ENCODE measurements at regions not wholly inside any gene's neighbourhood (a gene's known extent, or its start where the extent isn't known, plus 50 kb on each side); places are given as distances from the start of the nearest gene placed in this dataset.

DNA sequence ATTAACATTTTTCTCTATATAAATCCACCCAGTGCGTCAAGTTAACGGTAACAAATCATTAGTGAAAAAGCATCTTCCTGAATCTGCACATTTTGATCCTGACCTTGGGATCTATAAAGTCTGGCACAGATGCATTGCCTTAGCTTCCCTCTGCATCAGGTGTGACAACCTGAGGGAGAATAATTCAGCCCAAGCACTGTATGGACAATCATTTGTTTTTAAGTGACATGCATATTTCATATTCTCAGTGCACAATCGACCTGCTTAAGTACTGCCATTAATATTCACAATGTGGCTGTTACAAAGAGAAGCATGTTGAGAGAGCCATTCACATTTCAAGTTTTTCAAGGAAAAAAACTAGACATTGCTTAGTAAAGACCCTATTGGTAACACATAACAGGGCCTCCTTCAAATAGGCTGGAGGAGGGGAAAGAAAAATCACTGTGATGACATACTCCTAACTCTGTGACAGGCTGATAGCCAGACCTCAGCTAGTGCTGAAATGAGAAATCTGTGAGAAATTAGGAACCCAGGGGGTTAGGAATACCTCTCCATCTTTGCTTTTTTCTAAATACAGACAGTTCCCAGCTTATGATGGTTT is 505.3 kb upstream of the CDH5 start:
- CTCF ChIA-PET, result no interaction called here
- DNase-seq (ENCODE audit: extremely low spot score), result no peak
- POLR2A ChIA-PET, result no interaction called here
- TF ChIP-seq ELF4 (IDR thresholded peaks at IDR 0.05) (no peak), CTBP1 (IDR thresholded peaks at IDR 0.05; ENCODE audit: borderline replicate concordance) (no peak), FOXA1 (IDR thresholded peaks at IDR 0.05) (no peak), FOXK2 (IDR thresholded peaks at IDR 0.05) (no peak), LEF1 (IDR thresholded peaks at IDR 0.05; ENCODE audit: borderline replicate concordance) (no peak), BHLHE40 (IDR thresholded peaks at IDR 0.05; ENCODE audit: borderline replicate concordance) (no peak), HDGF (IDR thresholded peaks at IDR 0.05; ENCODE audit: borderline replicate concordance) (no peak), ZNF384 (IDR thresholded peaks at IDR 0.05) (no peak), NFRKB (IDR thresholded peaks at IDR 0.05) (no peak), TARDBP (IDR thresholded peaks at IDR 0.05) (no peak), SP1 (IDR thresholded peaks at IDR 0.05) (no peak), FOXM1 (IDR thresholded peaks at IDR 0.05; ENCODE audit: borderline replicate concordance) (no peak), ARNT (IDR thresholded peaks at IDR 0.05) (no peak), SUZ12 (IDR thresholded peaks at IDR 0.05) (no peak), L3MBTL2 (conservative IDR thresholded peaks at IDR 0.05) (no peak)
- TF ChIP-seq, protein P1, sequence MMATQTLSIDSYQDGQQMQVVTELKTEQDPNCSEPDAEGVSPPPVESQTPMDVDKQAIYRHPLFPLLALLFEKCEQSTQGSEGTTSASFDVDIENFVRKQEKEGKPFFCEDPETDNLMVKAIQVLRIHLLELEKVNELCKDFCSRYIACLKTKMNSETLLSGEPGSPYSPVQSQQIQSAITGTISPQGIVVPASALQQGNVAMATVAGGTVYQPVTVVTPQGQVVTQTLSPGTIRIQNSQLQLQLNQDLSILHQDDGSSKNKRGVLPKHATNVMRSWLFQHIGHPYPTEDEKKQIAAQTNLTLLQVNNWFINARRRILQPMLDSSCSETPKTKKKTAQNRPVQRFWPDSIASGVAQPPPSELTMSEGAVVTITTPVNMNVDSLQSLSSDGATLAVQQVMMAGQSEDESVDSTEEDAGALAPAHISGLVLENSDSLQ (IDR thresholded peaks at IDR 0.05), result no peak

GRCh38 chr16:65855171-65856145 is 511.0 kb upstream of the CDH5 start:
- POLR2A ChIA-PET, result no interaction called here
- TF ChIP-seq, protein P1 (IDR thresholded peaks at IDR 0.05), result no peak
- CTCF ChIA-PET, result no interaction called here

GRCh38 chr16:65846210-65846602 is 520.3 kb upstream of the CDH5 start:
- CTCF ChIA-PET, result no interaction called here
- POLR2A ChIA-PET, result no interaction called here
- TF ChIP-seq LEF1 (IDR thresholded peaks at IDR 0.05; ENCODE audit: borderline replicate concordance), result no peak
- TF ChIP-seq ZNF384 (IDR thresholded peaks at IDR 0.05), result no peak
- no peak for DNase-seq (ENCODE audit: extremely low spot score)

More at GRCh38 chr16:65855171-65856145, 511.0 kb upstream of the CDH5 start:
- no peak for DNase-seq (ENCODE audit: extremely low spot score)

DNA sequence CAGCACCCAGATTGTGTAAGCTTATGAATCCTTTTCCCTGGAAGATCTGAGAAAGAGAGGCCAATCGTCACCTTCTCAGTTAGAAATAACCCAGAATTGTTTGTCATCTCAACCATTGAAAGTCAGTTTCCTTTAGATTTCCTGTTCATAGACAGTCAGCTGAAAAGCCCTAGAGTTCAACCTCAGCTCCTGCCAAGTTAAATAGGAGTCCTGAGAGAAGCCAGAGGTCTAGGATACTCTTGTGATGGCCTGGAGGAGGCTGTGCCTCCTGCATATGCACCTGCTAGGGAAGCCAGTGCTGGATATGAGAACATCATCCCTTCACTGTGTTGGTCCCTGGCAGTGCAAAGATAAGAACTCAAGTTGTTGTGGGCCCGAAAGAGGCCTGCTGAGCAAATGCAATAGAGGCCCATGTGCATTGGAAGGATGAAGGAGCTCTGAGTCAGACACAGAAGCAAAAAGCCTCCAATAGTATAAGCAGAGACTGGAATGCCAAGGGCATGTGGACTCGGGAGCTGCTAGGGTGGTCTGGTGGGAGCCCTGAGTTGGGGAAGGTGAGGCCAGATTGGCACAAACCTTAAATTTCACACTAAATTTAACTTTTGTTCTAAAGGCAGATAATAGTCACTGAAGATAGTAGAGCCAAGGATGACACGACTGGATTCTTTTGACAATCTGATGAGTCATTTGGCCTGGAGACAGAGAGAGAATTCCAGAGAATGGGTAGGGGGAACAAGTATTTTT is 520.9 kb upstream of the CDH5 start:
- DNase-seq (ENCODE audit: extremely low spot score), result no peak
- TF ChIP-seq FOXK2 (IDR thresholded peaks at IDR 0.05) (no peak), CTBP1 (IDR thresholded peaks at IDR 0.05; ENCODE audit: borderline replicate concordance) (no peak), FOXM1 (IDR thresholded peaks at IDR 0.05; ENCODE audit: borderline replicate concordance) (no peak), TARDBP (IDR thresholded peaks at IDR 0.05) (no peak), ARNT (IDR thresholded peaks at IDR 0.05) (no peak), NFRKB (IDR thresholded peaks at IDR 0.05) (no peak), LEF1 (IDR thresholded peaks at IDR 0.05; ENCODE audit: borderline replicate concordance) (no peak), BHLHE40 (IDR thresholded peaks at IDR 0.05; ENCODE audit: borderline replicate concordance) (no peak), L3MBTL2 (conservative IDR thresholded peaks at IDR 0.05) (no peak), ELF4 (IDR thresholded peaks at IDR 0.05) (no peak), FOXA1 (IDR thresholded peaks at IDR 0.05) (no peak), HDGF (IDR thresholded peaks at IDR 0.05; ENCODE audit: borderline replicate concordance) (no peak)
- ChIA-PET POLR2A (no interaction called here), CTCF (no interaction called here)

- no peak for DNase-seq (ENCODE audit: extremely low spot score)
- TF ChIP-seq CTBP1 (IDR thresholded peaks at IDR 0.05; ENCODE audit: borderline replicate concordance) (no peak), ARNT (IDR thresholded peaks at IDR 0.05) (no peak), NFRKB (IDR thresholded peaks at IDR 0.05) (no peak), BHLHE40 (IDR thresholded peaks at IDR 0.05; ENCODE audit: borderline replicate concordance) (no peak), SUZ12 (IDR thresholded peaks at IDR 0.05) (no peak), SP1 (IDR thresholded peaks at IDR 0.05) (no peak), FOXA1 (IDR thresholded peaks at IDR 0.05) (no peak), LEF1 (IDR thresholded peaks at IDR 0.05; ENCODE audit: borderline replicate concordance) (no peak), ZNF384 (IDR thresholded peaks at IDR 0.05) (no peak), HDGF (IDR thresholded peaks at IDR 0.05; ENCODE audit: borderline replicate concordance) (no peak)
- TF ChIP-seq, protein P1 (IDR thresholded peaks at IDR 0.05), result no peak
- CTCF ChIA-PET, result no interaction called here
- POLR2A ChIA-PET, result no interaction called here
Measured at GRCh38 chr16:65843941-65844340, 522.5 kb upstream of the CDH5 start.

- ChIA-PET POLR2A (no interaction called here), CTCF (no interaction called here)
- TF ChIP-seq FOXK2 (IDR thresholded peaks at IDR 0.05) (no peak), FOXM1 (IDR thresholded peaks at IDR 0.05; ENCODE audit: borderline replicate concordance) (no peak), CTBP1 (IDR thresholded peaks at IDR 0.05; ENCODE audit: borderline replicate concordance) (no peak), ZNF384 (IDR thresholded peaks at IDR 0.05) (no peak), SP1 (IDR thresholded peaks at IDR 0.05) (no peak)
- TF ChIP-seq, protein P1 (IDR thresholded peaks at IDR 0.05), result no peak
- no peak for DNase-seq (ENCODE audit: extremely low spot score)
Measured at GRCh38 chr16:65842067-65842466, 524.4 kb upstream of the CDH5 start.

Measured in HEK293T (cell line).